Naive thymus-derived CD4-positive, alpha-beta T cell (primary cell): ENCODE measurements at regions not wholly inside any gene's neighbourhood (a gene's known extent, or its start where the extent isn't known, plus 50 kb on each side); places are given as distances from the start of the nearest gene placed in this dataset.

Experiments used
- ATAC-seq: fragments of 150-1000 bp; cut with Tn5 transposase; 2 replicates; pipeline ENCODE4 v1.10.0; 2021; ENCODE audit warnings: mild to moderate bottlenecking, moderate library complexity
- CTCF ChIA-PET: fragments of 350-600 bp; sonication (Branson Sonifier 250); formaldehyde crosslinking; loops from one replicate; lab custom pipeline; 2021; ENCODE audit warnings: antibody characterized with exemption; lab: Charles Lee
- POLR2A ChIA-PET: fragments of 350-600 bp; sonication (Branson Sonifier 250); formaldehyde crosslinking; loops from one replicate; lab custom pipeline; 2021; ENCODE audit warnings: antibody characterized with exemption, inconsistent platforms; lab: Charles Lee
- DNase-seq, 9 donors: peaks; one replicate each; pipeline versions ENCODE4 v3.0.0 to v3.0.0-alpha.2; 2020 to 2022; ENCODE audit warnings: mixed read lengths in 1 of 9
- H3K27ac ChIP-seq: one replicate; pipeline ENCODE4 v1.7.0; 2013; ENCODE audit warnings: mild to moderate bottlenecking, low read depth, low read length, moderate library complexity
- H3K27me3 ChIP-seq, 2 donors: one replicate each; pipeline ENCODE4 v1.7.0; 2013; ENCODE audit warnings: low read length in 2 of 2, mild to moderate bottlenecking in 2 of 2, moderate library complexity in 2 of 2; ENCODE audit not compliant: control insufficient read depth in 2 of 2, insufficient read depth in 2 of 2
- H3K36me3 ChIP-seq, 3 experiments: 1 replicate in 2 of 3; 2 replicates in 1 of 3; pipeline ENCODE4 v1.7.0; 2013; ENCODE audit warnings: low read length in 3 of 3, mild to moderate bottlenecking in 3 of 3, moderate library complexity in 1 of 3; ENCODE audit not compliant: insufficient read depth in 3 of 3, control insufficient read depth in 2 of 3
- H3K4me1 ChIP-seq, 2 donors: one replicate each; pipeline ENCODE4 v1.7.0; 2013; ENCODE audit warnings: low read length in 2 of 2, mild to moderate bottlenecking in 2 of 2, moderate library complexity in 1 of 2; ENCODE audit not compliant: control insufficient read depth in 2 of 2, insufficient read depth in 2 of 2
- H3K4me3 ChIP-seq: 2 replicates; pipeline ENCODE4 v1.7.0; 2013; ENCODE audit warnings: mild to moderate bottlenecking, low read length
- H3K9me3 ChIP-seq, 3 experiments: 1 replicate in 2 of 3; 2 replicates in 1 of 3; pipeline ENCODE4 v1.7.0; 2013; ENCODE audit warnings: low read length in 3 of 3; ENCODE audit not compliant: control insufficient read depth in 2 of 3
- H3K27ac Mint-ChIP-seq, 9 donors: one replicate each; pipeline ENCODE4 v1.8.0; 2020 to 2022; ENCODE audit warnings: mixed read lengths in 9 of 9, mild to moderate bottlenecking in 8 of 9, moderate library complexity in 5 of 9, inconsistent platforms in 2 of 9
- H3K27me3 Mint-ChIP-seq, 5 donors: one replicate each; pipeline ENCODE4 v1.8.0; 2021 to 2022; ENCODE audit warnings: mixed read lengths in 5 of 5, mild to moderate bottlenecking in 1 of 5
- H3K36me3 Mint-ChIP-seq, 5 donors: one replicate each; pipeline ENCODE4 v1.8.0; 2020 to 2022; ENCODE audit warnings: mixed read lengths in 5 of 5, mild to moderate bottlenecking in 3 of 5, inconsistent platforms in 1 of 5
- H3K4me1 Mint-ChIP-seq, 7 donors: one replicate each; pipeline ENCODE4 v1.8.0; 2020 to 2022; ENCODE audit warnings: mixed read lengths in 7 of 7, mild to moderate bottlenecking in 3 of 7, inconsistent platforms in 1 of 7
- H3K4me3 Mint-ChIP-seq, 10 donors: one replicate each; pipeline ENCODE4 v1.8.0; 2020 to 2022; ENCODE audit warnings: mild to moderate bottlenecking in 10 of 10, mixed read lengths in 10 of 10, moderate library complexity in 6 of 10, inconsistent platforms in 2 of 10
- H3K9me3 Mint-ChIP-seq, 11 donors: one replicate each; pipeline ENCODE4 v1.8.0; 2020 to 2022; ENCODE audit warnings: mixed read lengths in 11 of 11, mild to moderate bottlenecking in 4 of 11, inconsistent platforms in 1 of 11, moderate library complexity in 1 of 11
- intact Hi-C, 2 donors: fragments of 100-400 bp; cut with micrococcal nuclease; formaldehyde crosslinking; loops; one replicate each; pipeline ENCODE4 v1.15.1; 2023

DNA sequence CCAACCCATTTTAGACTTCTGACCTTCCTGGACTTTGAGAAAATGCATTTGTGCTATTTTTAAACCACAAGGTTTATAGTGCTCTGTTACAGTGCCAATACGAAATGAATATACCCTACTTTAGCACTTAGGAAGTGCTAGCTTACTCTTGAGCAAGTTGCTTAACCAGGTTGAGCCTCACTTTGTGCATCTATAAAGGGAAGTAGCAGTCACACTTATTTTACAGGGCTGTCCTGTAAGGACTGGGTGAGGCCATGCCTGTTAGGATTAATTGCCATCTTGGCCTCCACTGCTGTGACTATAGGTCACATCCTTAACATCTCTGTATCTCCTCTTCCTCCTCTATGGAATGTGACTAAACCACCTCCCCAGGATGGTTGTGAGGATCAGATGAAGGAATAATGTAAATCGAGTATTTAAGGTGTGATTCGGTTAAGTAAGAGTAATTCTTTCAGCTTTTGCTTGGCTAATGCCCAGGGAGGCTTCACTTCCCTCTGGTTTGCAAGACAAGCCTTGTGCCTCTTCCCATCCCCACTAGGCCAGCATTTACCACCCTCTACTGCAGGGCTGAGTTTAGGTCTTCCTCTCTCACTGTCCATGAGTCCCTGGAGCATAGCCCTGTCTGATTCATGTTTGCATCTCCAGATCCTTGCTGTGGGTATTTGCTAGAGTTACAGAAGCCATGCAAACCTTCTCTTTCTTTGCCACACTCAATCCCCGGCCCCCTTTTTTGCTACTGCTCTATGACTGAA, 341.2 kb downstream of the ZNF521 start:
- Histone ChIP-seq H3K36me3 (no peaks in the 10 kb centered on the region), H3K27ac (no peak overlapping the region), H3K4me1 (no peaks in the 10 kb centered on the region), H3K4me3 (no peak overlapping the region), H3K27me3 (no peaks in the 10 kb centered on the region), H3K9me3 (no peaks in the 10 kb centered on the region)
- peaks cover 0 to 4% (median 0%) of the 10 kb centered on the region in 7 donors for H3K4me1 Mint-ChIP-seq
- H3K9me3 Mint-ChIP-seq: peaks cover 1 to 15% (median 6%) of the 10 kb centered on the region in 11 donors
- H3K36me3 Mint-ChIP-seq: no peaks in the 10 kb centered on the region
- H3K27me3 Mint-ChIP-seq: peaks cover 0 to 14% (median 7%) of the 10 kb centered on the region in 5 donors
- no peak overlapping the region for H3K27ac Mint-ChIP-seq
- CTCF ChIA-PET: no interaction called here
- H3K4me3 Mint-ChIP-seq: no peak overlapping the region
- DNase-seq (no peak), ATAC-seq (no peak)
- intact Hi-C loops: no loop called here
- POLR2A ChIA-PET: no interaction called here
